ELF-1 (cell line): ENCODE measurements at regions not wholly inside any gene's neighbourhood (a gene's known extent, or its start where the extent isn't known, plus 50 kb on each side); places are given as distances from the start of the nearest gene placed in this dataset.
"Not testable (repeated sequence)": the region's sequence is repeated elsewhere in the genome, so short reads cannot be mapped to it uniquely, and the experiment has no call there.

Experiments used
- DNase-seq: peaks from one replicate; pipeline ENCODE4 v3.0.0-alpha.2; 2016; ENCODE audit warnings: low read depth, low spot score

- DNase-seq = no peak
Observed at GRCh38 chr14:84236290-84236689, 1293.7 kb upstream of the FLRT2 start.

GRCh38 chr14:84237881-84238280, 1292.1 kb upstream of the FLRT2 start:
- no peak for DNase-seq

- DNase-seq = no peak
Observed at GRCh38 chr14:84247693-84248092, 1282.3 kb upstream of the FLRT2 start.

- DNase-seq = no peak
Observed at GRCh38 chr14:84250893-84251292, 1279.1 kb upstream of the FLRT2 start.

- no peak for DNase-seq
Observed at GRCh38 chr14:84251411-84252115, 1278.4 kb upstream of the FLRT2 start.

GRCh38 chr14:84252706-84253105, 1277.2 kb upstream of the FLRT2 start:
- DNase-seq = no peak

GRCh38 chr14:84253326-84253725, 1276.6 kb upstream of the FLRT2 start:
- no peak for DNase-seq

- peak; percentile 67 for DNase-seq
Observed at GRCh38 chr14:84254290-84254689, 1275.7 kb upstream of the FLRT2 start.

GRCh38 chr14:84262932-84263331, 1267.0 kb upstream of the FLRT2 start:
- no peak for DNase-seq

GRCh38 chr14:84272290-84272721, 1257.6 kb upstream of the FLRT2 start:
- no peak for DNase-seq

GRCh38 chr14:84273181-84273580, 1256.8 kb upstream of the FLRT2 start:
- no peak for DNase-seq

- DNase-seq = no peak
Observed at GRCh38 chr14:84282618-84283017, 1247.3 kb upstream of the FLRT2 start.

GRCh38 chr14:84288781-84289180, 1241.2 kb upstream of the FLRT2 start:
- DNase-seq = no peak

GRCh38 chr14:84298663-84299195, 1231.2 kb upstream of the FLRT2 start:
- DNase-seq = no peak

GRCh38 chr14:84303140-84303539, 1226.8 kb upstream of the FLRT2 start:
- no peak for DNase-seq

- no peak for DNase-seq
Observed at GRCh38 chr14:84312551-84312950, 1217.4 kb upstream of the FLRT2 start.

- no peak for DNase-seq
Observed at GRCh38 chr14:84323450-84323849, 1206.5 kb upstream of the FLRT2 start.

- DNase-seq = no peak
Observed at GRCh38 chr14:84323978-84324377, 1206.0 kb upstream of the FLRT2 start.

- no peak for DNase-seq
Observed at GRCh38 chr14:84336433-84336832, 1193.5 kb upstream of the FLRT2 start.

- no peak for DNase-seq
Observed at GRCh38 chr14:84340938-84341337, 1189.0 kb upstream of the FLRT2 start.

- not testable (repeated sequence) for DNase-seq
Observed at GRCh38 chr14:84341867-84342266, 1188.1 kb upstream of the FLRT2 start.

- DNase-seq = no peak
Observed at GRCh38 chr14:84343656-84344055, 1186.3 kb upstream of the FLRT2 start.

GRCh38 chr14:84351646-84352045, 1178.3 kb upstream of the FLRT2 start:
- DNase-seq = no peak

- no peak for DNase-seq
Observed at GRCh38 chr14:84361476-84361875, 1168.5 kb upstream of the FLRT2 start.
